ENCODE measurements at regions not wholly inside any gene's neighbourhood (a gene's known extent, or its start where the extent isn't known, plus 50 kb on each side); places are given as distances from the start of the nearest gene placed in this dataset.
"Not testable (repeated sequence)": the region's sequence is repeated elsewhere in the genome, so short reads cannot be mapped to it uniquely, and the experiment has no call there.

DNA sequence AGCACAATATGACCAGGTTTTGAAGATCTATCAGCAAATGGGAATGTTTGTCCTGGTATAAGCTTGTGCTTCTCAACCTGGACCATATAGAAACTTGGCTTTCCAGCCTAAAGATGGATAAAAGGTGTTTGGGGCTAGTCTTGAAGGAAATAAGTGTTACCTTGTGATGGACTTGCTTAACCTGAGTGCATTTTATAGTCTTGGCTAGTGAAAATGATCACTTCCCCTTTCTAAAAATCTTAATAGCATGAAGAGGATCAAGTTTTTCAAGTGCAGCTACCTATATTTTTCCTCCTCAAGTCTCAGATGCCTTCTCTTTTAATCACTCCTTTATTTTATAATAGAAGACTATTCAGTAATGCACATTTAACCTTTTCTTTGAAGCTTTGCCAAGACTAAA, 919.8 kb upstream of the SLITRK1 start:
- Histone ChIP-seq H3K4me3 (no peak overlapping the region), H3K4me1 (no peaks in the 10 kb centered on the region), H3K9me3 (no peaks in the 10 kb centered on the region), H3K27ac (no peak overlapping the region), H3K36me3 (no peaks in the 10 kb centered on the region), H3K27me3 (no peaks in the 10 kb centered on the region)
- intact Hi-C loops (cut with DNase I): no loop called here
- TF ChIP-seq POLR2A (IDR thresholded peaks at IDR 0.05): no peak
- TF ChIP-seq, protein P1, sequence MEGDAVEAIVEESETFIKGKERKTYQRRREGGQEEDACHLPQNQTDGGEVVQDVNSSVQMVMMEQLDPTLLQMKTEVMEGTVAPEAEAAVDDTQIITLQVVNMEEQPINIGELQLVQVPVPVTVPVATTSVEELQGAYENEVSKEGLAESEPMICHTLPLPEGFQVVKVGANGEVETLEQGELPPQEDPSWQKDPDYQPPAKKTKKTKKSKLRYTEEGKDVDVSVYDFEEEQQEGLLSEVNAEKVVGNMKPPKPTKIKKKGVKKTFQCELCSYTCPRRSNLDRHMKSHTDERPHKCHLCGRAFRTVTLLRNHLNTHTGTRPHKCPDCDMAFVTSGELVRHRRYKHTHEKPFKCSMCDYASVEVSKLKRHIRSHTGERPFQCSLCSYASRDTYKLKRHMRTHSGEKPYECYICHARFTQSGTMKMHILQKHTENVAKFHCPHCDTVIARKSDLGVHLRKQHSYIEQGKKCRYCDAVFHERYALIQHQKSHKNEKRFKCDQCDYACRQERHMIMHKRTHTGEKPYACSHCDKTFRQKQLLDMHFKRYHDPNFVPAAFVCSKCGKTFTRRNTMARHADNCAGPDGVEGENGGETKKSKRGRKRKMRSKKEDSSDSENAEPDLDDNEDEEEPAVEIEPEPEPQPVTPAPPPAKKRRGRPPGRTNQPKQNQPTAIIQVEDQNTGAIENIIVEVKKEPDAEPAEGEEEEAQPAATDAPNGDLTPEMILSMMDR (IDR thresholded peaks at IDR 0.05): no peak
- no peak for DNase-seq

DNA sequence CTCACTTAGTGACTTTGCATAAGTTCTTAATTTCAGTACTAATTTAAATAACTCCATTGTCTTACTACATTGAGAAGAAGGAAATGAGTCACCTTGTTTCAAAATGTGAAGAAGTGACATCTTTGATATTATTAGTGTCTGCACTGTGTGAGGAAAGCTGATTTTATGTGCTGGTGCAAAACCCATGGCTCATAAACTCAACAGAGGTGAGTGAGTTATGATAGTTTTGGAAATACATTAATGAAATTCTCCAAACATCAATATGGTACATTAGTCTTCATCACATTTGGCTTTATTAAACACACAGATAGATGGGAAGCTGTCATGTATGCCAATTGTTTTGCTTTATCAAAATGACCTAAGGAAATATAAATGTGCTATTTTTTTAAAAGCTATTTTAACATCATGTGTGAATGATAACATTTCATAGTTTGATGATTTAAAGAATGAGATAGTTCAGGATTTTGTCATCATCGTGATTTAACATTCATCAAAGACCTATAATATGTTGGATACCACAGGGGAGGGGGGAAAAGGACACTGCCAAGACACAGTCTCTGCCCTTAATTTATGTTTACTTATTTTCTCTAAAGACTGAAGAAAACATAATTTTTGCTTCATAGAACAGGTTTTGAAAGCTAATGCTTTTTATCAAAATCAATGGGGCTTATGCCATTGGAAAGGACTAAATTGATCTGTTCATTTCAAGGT, 902.3 kb upstream of the SLITRK1 start:
- no peak for TF ChIP-seq POLR2A (IDR thresholded peaks at IDR 0.05)
- TF ChIP-seq, protein P1 (IDR thresholded peaks at IDR 0.05): no peak
- Histone ChIP-seq H3K27me3 (no peaks in the 10 kb centered on the region), H3K36me3 (no peaks in the 10 kb centered on the region), H3K4me1 (no peaks in the 10 kb centered on the region), H3K27ac (no peak overlapping the region), H3K4me3 (no peak overlapping the region), H3K9me3 (no peaks in the 10 kb centered on the region)
- intact Hi-C loops (cut with DNase I): no loop called here
- no peak for DNase-seq
- WGBS, 2 donors: 54 to 67% methylated on average over 1 of the region's 1 CpG

- Histone ChIP-seq H3K9me3 (no peaks in the 10 kb centered on the region), H3K36me3 (no peaks in the 10 kb centered on the region), H3K27ac (no peak overlapping the region), H3K27me3 (no peaks in the 10 kb centered on the region), H3K4me1 (no peaks in the 10 kb centered on the region), H3K4me3 (no peak overlapping the region)
- WGBS, 2 donors: 55 to 84% methylated on average over 4 of the region's 4 CpGs
- intact Hi-C loops (cut with DNase I): no loop called here
- TF ChIP-seq POLR2A (IDR thresholded peaks at IDR 0.05): no peak
- TF ChIP-seq, protein P1 (IDR thresholded peaks at IDR 0.05): no peak
- no peak for DNase-seq
These were observed 895.0 kb upstream of the SLITRK1 start for GRCh38 chr13:84777316-84777715.

DNA sequence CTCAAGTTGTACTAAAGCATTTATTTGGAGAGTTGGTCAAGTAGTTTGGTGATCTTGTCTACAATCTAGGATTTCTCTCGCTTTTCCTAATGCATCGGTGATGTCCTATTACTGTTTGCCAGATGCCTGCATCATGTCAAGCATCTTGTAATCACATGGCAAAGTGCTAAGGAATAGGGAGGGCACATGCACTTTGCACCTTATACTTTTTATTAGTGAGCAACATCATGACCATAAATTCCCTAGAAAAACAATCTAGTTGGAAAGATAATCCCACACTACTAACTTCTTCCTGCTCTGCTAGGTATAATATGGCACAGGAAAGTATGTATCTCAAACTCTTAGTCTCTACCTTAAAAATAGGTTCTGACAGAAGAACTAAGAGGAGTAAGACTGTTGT, 894.3 kb upstream of the SLITRK1 start:
- no peaks in the 10 kb centered on the region for H3K4me1 ChIP-seq
- H3K36me3 ChIP-seq: no peaks in the 10 kb centered on the region
- no peak for DNase-seq
- no peak overlapping the region for H3K27ac ChIP-seq
- H3K27me3 ChIP-seq: no peaks in the 10 kb centered on the region
- H3K9me3 ChIP-seq: no peaks in the 10 kb centered on the region
- WGBS, 2 donors: 74 to 84% methylated on average over 2 of the region's 2 CpGs
- TF ChIP-seq, protein P1 (IDR thresholded peaks at IDR 0.05): no peak
- TF ChIP-seq POLR2A (IDR thresholded peaks at IDR 0.05): no peak
- no peak overlapping the region for H3K4me3 ChIP-seq
- intact Hi-C loops (cut with DNase I): no loop called here

- intact Hi-C loops (cut with DNase I); H3K27ac ChIP-seq; DNase-seq; H3K27me3 ChIP-seq; H3K4me3 ChIP-seq; H3K9me3 ChIP-seq; H3K4me1 ChIP-seq; H3K36me3 ChIP-seq: not testable (repeated sequence)
- 70 to 72% methylated on average over 9 of the region's 9 CpGs for WGBS, 2 donors
These were observed 893.6 kb upstream of the SLITRK1 start for GRCh38 chr13:84775920-84776319.

DNA sequence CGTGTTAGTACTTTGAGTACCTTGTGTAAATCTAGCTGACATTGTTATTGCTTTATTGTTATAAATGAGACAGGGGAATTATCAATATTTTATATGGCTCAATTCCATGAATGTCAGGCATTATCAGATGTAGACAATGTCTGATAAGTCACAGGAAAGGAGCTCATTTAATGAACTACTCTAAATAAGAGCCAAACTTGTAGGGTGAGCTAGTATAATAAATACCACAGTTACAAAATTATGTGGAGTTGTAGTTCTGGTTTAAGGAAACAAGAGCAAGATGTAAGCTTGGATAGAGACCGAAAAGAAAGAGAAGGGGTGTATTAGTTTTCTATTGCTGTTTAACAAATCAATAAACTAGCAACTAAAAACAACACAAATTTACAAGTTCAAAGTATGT, 891.8 kb upstream of the SLITRK1 start:
- Histone ChIP-seq H3K4me1 (no peaks in the 10 kb centered on the region), H3K9me3 (no peaks in the 10 kb centered on the region), H3K27me3 (no peaks in the 10 kb centered on the region), H3K27ac (no peak overlapping the region), H3K4me3 (no peak overlapping the region), H3K36me3 (no peaks in the 10 kb centered on the region)
- intact Hi-C loops (cut with DNase I): no loop called here
- no peak for TF ChIP-seq POLR2A (IDR thresholded peaks at IDR 0.05)
- TF ChIP-seq, protein P1 (IDR thresholded peaks at IDR 0.05): no peak
- no peak for DNase-seq
- WGBS, 2 donors: 63 to 65% methylated on average over 2 of the region's 2 CpGs

All from esophagus squamous epithelium (tissue), 5 donors.